IPS-NIHi11 (cell line): ENCODE measurements at regions not wholly inside any gene's neighbourhood (a gene's known extent, or its start where the extent isn't known, plus 50 kb on each side); places are given as distances from the start of the nearest gene placed in this dataset.

Source experiments
- DNase-seq: peaks from one replicate; pipeline ENCODE4 v3.0.0; 2012; ENCODE audit warnings: mixed read lengths, low spot score

DNA sequence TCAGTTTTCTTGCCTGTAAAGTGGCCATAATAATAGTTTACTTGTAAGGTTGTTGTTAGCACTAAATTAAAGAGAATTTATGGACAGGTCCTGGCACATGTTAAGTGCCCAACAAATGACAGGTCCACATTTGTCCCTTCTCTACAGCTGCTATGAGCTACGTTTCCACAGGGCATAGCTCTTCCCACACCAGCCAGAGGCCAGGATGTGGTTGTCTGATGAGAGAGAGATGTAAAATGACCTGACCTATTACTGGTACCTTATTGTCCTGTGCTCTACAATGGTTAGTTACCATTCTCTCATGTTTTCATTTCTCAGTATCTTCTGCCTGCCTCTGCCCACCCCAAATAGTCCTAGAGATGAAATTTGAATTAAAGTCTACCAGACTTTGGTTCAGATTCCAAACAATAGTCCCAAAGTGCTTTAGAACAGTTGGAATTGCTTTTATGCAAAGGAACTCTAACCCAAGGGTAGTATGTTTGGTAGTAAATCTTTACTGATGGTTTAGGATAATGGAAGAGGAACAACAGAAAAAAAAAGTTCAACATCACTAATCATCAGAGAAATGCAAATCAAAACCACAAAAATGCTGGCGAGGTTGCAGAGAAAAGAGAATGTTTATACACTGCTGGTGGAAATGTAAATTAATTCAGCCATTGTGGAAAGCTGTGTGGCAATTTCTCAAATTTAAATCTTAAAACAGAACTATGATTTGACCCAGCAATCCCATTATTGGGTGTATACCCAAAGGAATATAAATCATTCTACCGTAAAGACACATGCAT, 57.1 kb upstream of the ANKFN1 start:
- DNase-seq = no peak

DNA sequence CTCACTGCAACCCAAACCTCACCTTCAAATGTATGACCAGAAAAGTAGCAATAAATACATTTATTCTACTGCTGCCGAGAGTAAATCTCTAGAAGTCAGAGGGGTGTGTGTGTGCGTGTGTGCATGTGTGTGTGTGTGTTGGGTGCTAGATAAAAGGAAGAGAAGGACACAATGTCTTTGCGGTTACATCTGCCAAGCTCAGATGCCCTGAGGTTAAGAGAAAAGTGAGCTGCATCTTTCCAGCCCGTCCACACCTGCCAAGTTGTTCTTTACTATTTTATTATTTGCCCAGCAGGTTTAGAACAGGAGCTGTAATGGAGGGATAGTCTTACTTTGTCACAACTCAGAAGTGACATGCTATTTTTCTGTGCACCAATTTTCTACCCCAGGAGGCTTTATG, 54.5 kb upstream of the ANKFN1 start:
- DNase-seq = no peak

DNA sequence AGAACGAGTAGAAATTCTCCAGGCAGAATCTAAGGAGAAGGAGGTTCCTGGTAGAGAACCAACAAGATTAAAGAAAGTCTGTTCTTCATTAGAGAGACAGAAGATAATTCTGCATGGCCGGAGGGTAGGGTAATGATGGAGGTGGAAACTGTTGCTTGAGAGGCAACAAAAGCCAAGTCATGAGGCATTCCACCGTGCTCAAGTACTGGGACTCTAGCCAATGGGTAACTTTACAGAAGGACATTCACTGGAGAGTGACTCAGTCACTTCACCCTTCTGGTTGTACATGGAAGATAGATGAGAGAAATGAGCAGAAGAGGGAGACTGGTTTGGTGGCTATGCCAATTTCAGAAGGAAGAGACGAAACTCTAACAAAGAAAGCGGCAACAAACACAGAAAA, 53.6 kb upstream of the ANKFN1 start:
- no peak for DNase-seq
